ENCODE measurements at regions not wholly inside any gene's neighbourhood (a gene's known extent, or its start where the extent isn't known, plus 50 kb on each side); places are given as distances from the start of the nearest gene placed in this dataset.
"Not testable (repeated sequence)": the region's sequence is repeated elsewhere in the genome, so short reads cannot be mapped to it uniquely, and the experiment has no call there.

GRCh38 chr6:150456466-150456865 lies 87.7 kb downstream of the IYD start:
- no peak for DNase-seq

DNA sequence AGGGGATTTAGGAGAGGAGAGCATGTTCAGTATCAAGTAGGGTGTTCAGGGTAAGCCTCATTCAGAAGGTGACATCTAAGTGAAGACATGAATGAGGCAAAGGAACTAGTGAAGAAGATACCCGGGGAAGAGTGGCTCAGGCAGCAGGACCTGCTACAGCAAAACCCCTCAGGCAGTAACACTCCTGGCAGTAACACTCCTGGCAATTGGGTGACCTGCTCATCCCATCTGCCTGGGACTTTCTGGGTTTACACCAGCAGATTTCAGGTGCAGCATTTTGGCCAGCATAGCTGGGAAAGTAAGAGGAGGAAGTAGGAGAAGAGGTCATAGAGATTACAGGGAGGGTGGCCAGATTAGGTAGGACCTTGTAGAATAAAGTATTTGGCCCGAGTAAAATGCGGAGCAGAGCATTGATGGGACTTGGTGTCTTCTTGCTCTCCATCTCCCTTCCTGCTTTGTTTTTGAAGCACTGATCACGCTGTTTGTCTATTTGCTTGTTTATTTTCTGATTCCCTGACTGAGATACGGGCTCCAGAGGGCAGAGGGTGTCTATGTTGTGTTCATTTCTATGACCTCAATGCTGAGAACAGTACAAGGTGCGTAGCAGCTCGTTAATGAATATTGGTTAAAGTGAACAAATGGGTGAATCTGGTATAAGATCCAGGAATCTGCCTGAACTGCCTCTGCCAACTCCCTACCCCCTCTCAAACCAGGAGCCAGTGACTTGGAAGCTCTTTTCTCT lies 88.3 kb downstream of the IYD start:
- DNase-seq = no peak

GRCh38 chr6:150458579-150458978 lies 89.8 kb downstream of the IYD start:
- DNase-seq = no peak

GRCh38 chr6:150463852-150464251 lies 95.0 kb downstream of the IYD start:
- no peak for DNase-seq

DNA sequence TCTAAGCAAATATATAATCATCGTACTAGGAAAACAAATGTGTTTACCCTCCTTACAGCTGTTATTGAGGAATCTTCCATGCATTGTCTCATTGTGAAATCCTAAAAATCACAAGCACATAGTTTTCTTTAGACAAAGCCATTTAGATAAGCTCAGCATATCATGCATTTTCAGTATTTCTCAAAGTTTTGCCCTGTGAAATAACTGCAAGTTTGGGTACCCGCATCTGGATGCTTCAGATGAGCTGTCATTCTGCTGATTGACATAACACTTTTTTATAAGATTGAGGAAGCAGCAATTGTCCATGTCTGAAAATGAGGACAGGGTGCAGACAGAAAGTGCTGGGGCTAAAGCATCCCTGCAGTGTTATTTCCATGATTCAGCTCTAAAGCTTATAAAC lies 96.2 kb downstream of the IYD start:
- DNase-seq = no peak

DNA sequence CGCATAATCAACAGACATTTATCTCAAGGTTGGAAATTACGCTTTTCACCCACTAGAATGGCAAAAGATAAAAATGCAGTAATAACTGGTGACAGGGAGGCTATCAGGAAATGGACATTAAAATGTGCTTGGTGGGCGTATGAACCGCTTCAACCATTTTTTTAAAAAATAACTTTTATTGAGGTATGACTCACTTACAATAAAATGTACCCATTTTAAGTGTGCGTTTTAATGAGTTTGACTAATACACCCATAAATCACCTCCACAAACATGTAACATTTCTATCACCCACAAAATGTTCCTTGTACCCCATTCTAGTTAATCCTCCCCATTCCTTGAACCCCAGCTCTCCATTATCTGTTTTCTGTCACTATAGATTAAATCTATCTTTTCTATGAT lies 96.8 kb downstream of the IYD start:
- DNase-seq = no peak

GRCh38 chr6:150466196-150466595 lies 97.4 kb downstream of the IYD start:
- no peak for DNase-seq

DNA sequence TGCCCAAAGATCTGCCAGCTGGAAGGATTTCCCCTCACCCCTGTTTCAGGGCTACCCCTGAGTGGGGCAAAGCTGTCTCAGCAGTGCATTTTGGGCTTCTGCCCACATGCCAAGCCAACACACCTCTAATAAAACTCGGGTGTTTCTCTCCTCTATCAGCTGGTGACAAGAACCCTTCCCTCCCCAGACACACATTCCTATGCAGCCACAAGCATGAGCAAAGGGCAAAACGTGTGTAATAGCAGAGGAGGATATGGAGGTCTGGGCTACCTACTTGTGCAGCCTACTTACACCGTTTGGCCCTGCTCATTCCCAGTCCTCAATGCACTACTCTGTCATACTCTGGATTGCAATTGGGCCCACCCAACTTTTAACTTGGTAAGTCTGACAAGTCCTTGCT lies 101.3 kb downstream of the IYD start:
- no peak for DNase-seq

GRCh38 chr6:150470960-150471665 lies 102.3 kb downstream of the IYD start:
- DNase-seq = no peak

GRCh38 chr6:150478656-150479545 lies 110.1 kb downstream of the IYD start:
- no peak for DNase-seq

DNA sequence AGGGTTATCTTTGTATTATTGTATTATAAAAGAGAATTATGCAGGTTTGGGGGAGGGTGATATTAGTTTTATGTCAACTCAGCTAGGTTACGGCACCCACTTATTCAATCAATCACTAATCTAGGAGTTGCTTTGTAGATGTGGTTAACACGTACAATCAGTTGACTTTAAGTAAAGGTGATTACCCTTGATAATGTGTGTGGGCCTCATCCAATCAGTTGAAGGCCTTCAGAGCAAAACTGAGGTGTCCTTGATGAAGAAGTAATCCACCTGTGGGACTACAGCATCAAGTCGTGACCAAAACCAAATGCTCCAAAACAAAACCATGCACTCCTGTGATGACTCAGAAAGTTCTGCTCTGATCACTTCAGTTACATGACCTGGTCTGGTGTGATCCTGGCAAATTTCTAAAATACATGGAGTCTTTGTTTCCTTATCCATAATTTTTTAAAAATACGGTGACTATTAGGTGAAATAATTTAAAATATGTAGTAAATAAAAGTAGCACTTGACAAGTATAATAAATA lies 114.1 kb downstream of the IYD start:
- DNase-seq = no peak

DNA sequence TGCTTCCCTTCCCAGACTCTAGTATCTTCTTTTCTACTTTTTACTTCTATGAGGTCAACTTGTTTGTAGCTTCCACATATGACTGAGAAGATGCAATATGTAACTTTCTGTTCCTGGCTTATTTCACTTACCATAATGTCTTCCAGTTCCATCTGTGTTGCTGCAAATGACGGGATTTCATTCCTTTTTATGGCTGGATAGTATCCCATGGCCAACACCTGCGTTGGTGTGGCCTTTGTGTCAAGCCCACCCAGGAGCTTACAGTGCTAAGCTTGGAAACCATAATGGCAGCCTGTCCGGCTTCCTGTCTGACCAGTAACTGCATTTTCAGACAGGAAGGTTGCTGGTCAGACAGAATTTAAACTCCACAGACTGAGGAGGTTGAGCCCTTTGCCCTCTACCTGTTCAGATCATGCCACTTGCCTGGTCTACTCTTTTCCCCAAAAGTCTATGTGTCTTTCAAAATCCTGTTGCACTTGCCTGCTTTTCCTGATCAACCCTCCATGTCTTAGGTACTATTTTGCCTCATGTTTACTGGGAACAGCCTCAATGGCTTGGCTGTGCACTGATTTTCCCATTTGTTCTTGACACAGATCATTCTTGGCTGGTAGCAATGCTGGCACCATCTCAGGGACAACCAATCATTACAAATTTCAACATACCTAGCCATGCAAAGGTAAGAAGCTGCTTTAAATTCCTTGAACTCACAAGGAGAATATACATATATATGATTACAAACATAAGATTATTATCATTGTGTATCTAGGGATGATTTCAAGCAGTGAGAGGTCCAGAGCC lies 114.3 kb upstream of the PLEKHG1 start:
- no peak for DNase-seq

- DNase-seq = no peak
These were observed 113.6 kb upstream of the PLEKHG1 start for GRCh38 chr6:150486048-150486447.

GRCh38 chr6:150490586-150490985 lies 109.1 kb upstream of the PLEKHG1 start:
- DNase-seq = no peak

DNA sequence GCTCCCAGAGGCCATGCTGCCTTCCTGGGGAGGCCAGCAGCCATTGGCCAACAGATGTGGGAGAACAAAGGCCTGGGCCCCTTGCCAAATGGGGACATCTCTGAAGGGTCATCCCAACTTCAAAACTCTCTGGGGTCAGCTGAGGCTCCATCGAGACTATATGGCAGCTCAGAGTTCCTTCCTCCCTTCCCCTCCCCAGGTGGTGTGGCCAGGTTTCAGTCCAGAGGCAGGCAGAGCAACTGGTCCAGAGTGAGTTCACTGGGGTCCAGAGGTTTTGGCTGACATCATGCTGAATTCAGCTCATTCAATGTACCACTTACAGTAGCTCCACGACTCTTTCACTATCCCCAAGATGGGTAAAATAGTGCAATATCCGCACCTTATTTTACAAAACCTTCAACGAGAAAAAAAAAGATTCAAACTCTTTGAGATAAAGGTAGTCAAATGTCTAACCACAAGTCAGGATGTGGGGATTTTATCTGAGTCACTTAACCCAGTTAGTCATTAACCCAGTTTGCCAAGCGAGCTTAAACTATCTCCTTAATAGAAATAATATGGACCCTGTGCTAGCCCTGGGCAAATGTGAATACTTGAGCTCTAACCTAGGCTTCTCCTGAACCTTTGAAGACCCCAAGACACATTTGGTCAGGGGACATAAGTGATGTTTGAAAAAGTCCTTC lies 108.4 kb upstream of the PLEKHG1 start:
- DNase-seq = no peak

DNA sequence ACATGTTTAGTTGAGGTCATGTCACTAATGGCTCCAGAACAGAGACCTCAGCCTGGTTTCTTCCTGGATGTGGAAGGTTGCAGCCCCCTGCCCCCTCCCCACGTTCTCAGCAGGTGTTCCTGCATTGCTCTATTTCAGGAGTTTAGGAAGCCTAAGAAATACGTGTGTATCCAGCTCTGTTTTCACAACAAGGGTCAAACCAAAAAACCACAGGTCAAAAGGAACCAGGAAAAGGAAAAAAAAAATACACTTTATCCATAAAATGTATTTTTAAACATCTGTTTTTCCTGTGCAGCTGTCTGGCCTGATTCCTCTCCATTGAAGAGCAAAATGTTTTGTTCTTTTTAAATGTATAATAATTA lies 107.9 kb upstream of the PLEKHG1 start:
- DNase-seq = no peak

GRCh38 chr6:150492507-150492906 lies 107.2 kb upstream of the PLEKHG1 start:
- no peak for DNase-seq

GRCh38 chr6:150492941-150493340 lies 106.7 kb upstream of the PLEKHG1 start:
- DNase-seq = no peak

GRCh38 chr6:150493552-150493951 lies 106.1 kb upstream of the PLEKHG1 start:
- not testable (repeated sequence) for DNase-seq

DNA sequence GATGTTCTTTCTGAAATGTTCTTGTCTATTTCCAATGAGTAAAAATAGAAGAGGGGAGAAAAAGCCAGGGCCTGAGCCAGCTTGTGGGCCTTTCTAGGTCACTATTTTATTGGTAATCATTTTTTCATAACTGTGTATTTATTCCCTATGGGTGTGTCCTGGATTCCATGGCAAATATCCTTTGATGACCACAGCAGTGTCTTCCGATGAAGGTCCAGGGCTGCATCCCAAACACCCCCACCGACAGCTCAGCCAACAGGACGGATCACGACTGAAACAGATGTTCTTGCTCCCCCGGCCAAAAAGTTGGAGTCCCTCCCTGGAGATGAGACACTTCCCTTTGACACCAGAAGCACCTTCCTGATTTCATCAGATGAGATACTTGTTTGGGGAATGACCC lies 105.4 kb upstream of the PLEKHG1 start:
- no peak for DNase-seq

- no peak for DNase-seq
These were observed 104.6 kb upstream of the PLEKHG1 start for GRCh38 chr6:150495126-150495525.
